HG02981 (cell line): ENCODE measurements at regions not wholly inside any gene's neighbourhood (a gene's known extent, or its start where the extent isn't known, plus 50 kb on each side); places are given as distances from the start of the nearest gene placed in this dataset.

Experiments
- ATAC-seq: cut with Tn5 transposase; IDR thresholded peaks from one replicate; pipeline ENCODE4 v1.9.1; 2021; ENCODE audit warnings: mild to moderate bottlenecking, moderate library complexity; ENCODE audit not compliant: unreplicated experiment

DNA sequence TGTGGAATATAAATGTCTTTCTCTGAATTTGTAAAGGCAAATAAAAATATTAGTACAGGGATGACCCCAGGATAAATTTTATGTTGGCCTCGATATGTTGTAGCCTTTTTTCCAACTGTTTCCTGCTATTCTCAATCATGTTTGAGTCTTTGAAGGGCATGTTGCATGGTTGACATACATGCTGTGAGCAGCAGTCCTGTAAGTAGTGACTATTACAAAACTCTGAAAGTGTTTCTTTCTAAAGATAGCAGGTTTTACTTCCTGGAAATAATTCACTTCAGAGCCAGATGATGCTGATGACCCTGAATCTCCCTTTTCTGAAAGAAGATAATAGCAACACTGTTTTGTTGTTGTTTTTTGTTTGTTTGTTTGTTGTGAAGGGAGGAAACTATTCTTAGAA is 393.0 kb upstream of the GNPDA2 start:
- no peak for ATAC-seq

- ATAC-seq, result no peak
Measured at GRCh38 chr4:45102716-45103115, 376.4 kb upstream of the GNPDA2 start.

DNA sequence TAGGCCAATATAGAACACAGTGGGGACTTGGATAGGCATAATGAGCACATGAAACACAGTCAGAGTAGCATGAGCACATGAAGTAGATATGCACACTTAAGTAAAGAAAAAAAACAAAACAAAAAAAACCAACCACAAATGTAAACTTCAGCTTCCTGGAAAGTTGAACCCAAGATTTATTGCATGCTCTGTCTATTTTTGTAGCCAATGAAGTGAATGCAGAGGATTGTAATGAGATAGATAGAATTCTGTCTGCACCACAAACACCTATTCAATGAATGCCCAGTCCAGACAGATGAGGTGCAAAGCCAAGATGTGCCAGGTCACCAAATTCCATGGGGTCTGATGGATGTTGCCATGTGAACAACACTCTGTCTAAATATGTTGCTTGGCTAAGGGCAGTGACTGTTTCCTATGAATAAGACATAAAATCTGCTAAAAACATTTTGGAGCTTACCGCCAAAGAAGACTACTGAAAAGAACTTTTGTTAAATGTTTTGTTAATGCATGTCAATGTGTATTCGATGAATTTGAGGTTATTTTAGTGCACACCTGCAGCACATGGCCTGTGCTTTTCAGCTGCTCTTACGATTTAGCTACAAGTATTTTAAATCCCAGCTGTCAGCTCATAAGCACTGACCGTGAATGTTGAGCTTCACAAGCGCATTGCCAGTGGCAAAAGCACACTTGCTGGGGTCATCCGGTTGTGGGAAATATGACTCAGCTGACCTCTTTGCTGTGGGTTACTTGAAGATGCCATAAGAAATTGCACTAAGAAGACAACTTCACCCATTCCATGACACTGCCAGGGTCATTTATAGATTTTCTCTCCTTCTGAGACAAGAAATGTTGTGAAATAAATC is 374.8 kb upstream of the GNPDA2 start:
- no peak for ATAC-seq

GRCh38 chr4:45099471-45099870 is 373.1 kb upstream of the GNPDA2 start:
- ATAC-seq, result no peak

GRCh38 chr4:45094684-45095083 is 368.3 kb upstream of the GNPDA2 start:
- ATAC-seq, result no peak

- ATAC-seq, result no peak
Measured at GRCh38 chr4:45082101-45082500, 355.7 kb upstream of the GNPDA2 start.

- no peak for ATAC-seq
Measured at GRCh38 chr4:45079616-45080015, 353.3 kb upstream of the GNPDA2 start.

GRCh38 chr4:45078201-45078600 is 351.8 kb upstream of the GNPDA2 start:
- no peak for ATAC-seq

- ATAC-seq, result no peak
Measured at GRCh38 chr4:45072981-45073380, 346.6 kb upstream of the GNPDA2 start.

GRCh38 chr4:45064741-45065140 is 338.4 kb upstream of the GNPDA2 start:
- no peak for ATAC-seq

DNA sequence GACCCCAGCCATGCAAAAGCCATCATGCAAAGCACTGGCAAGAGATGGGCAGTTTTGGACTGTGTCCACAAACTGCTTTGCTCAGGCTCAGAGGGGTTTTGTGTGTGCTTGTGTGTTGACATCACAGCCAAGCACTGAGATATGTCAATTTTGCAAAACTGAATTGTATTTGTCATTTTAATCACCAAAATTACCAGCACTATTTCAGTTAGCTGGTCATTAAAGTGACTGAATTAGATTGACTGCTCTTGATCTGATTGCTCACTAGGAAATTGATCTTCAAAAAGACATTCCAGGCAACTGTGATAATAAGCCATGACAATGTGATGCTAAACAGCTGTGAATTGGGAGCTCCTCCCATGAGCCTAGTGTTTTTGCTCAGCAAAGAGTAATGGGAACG is 337.3 kb upstream of the GNPDA2 start:
- no peak for ATAC-seq

- ATAC-seq, result no peak
Measured at GRCh38 chr4:45062935-45063545, 336.7 kb upstream of the GNPDA2 start.

DNA sequence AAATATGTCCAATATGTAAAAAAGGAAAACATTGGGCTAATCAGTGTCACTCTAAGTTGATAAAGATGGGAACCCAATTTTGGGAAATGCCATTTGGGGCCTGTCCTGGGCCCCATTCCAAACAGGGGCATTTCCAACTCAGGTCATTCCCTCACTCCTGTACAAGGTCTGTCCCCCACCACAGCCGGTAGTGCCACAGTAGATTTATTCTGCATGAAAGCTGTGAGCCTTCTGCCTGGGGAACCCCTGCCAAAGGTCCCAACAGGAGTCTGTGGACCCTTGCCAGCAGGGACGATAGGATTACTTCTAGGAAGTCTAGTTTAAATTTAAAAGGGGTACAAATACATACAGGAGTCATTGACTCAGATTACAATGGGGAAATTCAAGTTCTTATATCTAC is 317.6 kb upstream of the GNPDA2 start:
- no peak for ATAC-seq

- no peak for ATAC-seq
Measured at GRCh38 chr4:45036677-45037076, 310.3 kb upstream of the GNPDA2 start.

GRCh38 chr4:45033676-45034419 is 307.5 kb upstream of the GNPDA2 start:
- no peak for ATAC-seq

DNA sequence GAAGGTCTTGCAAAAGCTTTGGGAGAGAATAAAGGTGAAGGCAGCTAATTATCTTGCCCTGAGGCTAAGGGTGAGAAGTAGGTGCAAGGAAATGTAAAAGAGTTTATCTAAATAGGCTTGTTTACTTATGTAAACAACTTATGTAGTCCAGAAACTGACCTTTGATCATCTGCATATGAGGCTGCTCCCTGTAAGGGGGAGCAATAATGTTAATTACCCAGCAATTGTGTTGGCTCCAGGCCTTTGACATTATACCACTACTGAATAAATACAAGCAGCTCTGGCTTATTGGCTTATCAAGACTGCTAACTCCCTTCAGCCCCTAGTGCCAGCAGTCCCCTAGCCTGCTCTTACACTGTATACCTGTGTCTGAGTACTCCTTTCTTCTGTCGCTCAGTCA is 303.7 kb upstream of the GNPDA2 start:
- ATAC-seq, result no peak

- no peak for ATAC-seq
Measured at GRCh38 chr4:45007508-45007907, 281.2 kb upstream of the GNPDA2 start.

- ATAC-seq, result no peak
Measured at GRCh38 chr4:45006078-45006477, 279.7 kb upstream of the GNPDA2 start.

GRCh38 chr4:45004847-45005565 is 278.6 kb upstream of the GNPDA2 start:
- ATAC-seq, result no peak

- no peak for ATAC-seq
Measured at GRCh38 chr4:45004326-45004725, 278.0 kb upstream of the GNPDA2 start.

GRCh38 chr4:44996276-44996845 is 270.0 kb upstream of the GNPDA2 start:
- no peak for ATAC-seq
